MCF 10A (cell line): ENCODE measurements at regions not wholly inside any gene's neighbourhood (a gene's known extent, or its start where the extent isn't known, plus 50 kb on each side); places are given as distances from the start of the nearest gene placed in this dataset.

Experiments used
- BruUV-seq: library from RNA; stranded (reverse); fragments of 400-500 nt; replicated peaks from 2 replicates; lab custom pipeline; 2021; lab: Mats Ljungman, UMichigan
- CTCF ChIA-PET: fragments of 300-600 bp; sonication (Branson Sonifier 250); formaldehyde crosslinking; extraction: SDS; loops from one replicate; lab custom pipeline; 2021; ENCODE audit warnings: antibody characterized with exemption, inconsistent platforms; lab: Yijun Ruan, JAX
- POLR2A ChIA-PET: fragments of 300-600, 350-650 bp; sonication (Branson Sonifier 250); formaldehyde crosslinking; extraction: SDS; loops from one replicate; lab custom pipeline; 2020; ENCODE audit warnings: antibody characterized with exemption, inconsistent platforms; lab: Yijun Ruan, JAX
- DNase-seq: peaks from one replicate; pipeline ENCODE4 v3.0.0-alpha.2; 2018; ENCODE audit not compliant: unreplicated experiment
- H3K27ac Mint-ChIP-seq: one replicate; pipeline ENCODE4 v1.8.0; 2022; ENCODE audit warnings: mild to moderate bottlenecking, low read depth, mixed read lengths; ENCODE audit not compliant: unreplicated experiment
- H3K27me3 Mint-ChIP-seq: one replicate; pipeline ENCODE4 v1.8.0; 2022; ENCODE audit warnings: mixed read lengths; ENCODE audit not compliant: insufficient read depth, unreplicated experiment
- H3K36me3 Mint-ChIP-seq: one replicate; pipeline ENCODE4 v1.8.0; 2022; ENCODE audit warnings: mild to moderate bottlenecking, moderate library complexity, mixed read lengths; ENCODE audit not compliant: insufficient read depth, unreplicated experiment
- H3K4me1 Mint-ChIP-seq: one replicate; pipeline ENCODE4 v1.8.0; 2022; ENCODE audit warnings: mixed read lengths; ENCODE audit not compliant: insufficient read depth, unreplicated experiment
- H3K4me3 Mint-ChIP-seq: one replicate; pipeline ENCODE4 v1.8.0; 2022; ENCODE audit warnings: mild to moderate bottlenecking, moderate library complexity, mixed read lengths; ENCODE audit not compliant: unreplicated experiment
- H3K9me3 Mint-ChIP-seq: one replicate; pipeline ENCODE4 v1.8.0; 2022; ENCODE audit warnings: mixed read lengths; ENCODE audit not compliant: unreplicated experiment
- intact Hi-C: fragments of 100-400 bp; cut with micrococcal nuclease; formaldehyde crosslinking; loops from 2 replicates; pipeline ENCODE4 v1.14.1; 2022
- TF ChIP-seq, protein P1 (sequence below): fragments of 200-600 bp; IDR thresholded peaks from one replicate; pipeline ENCODE4 v1.8.0; 2022; ENCODE audit warnings: antibody characterized with exemption, mild to moderate bottlenecking; ENCODE audit not compliant: unreplicated experiment

DNA sequence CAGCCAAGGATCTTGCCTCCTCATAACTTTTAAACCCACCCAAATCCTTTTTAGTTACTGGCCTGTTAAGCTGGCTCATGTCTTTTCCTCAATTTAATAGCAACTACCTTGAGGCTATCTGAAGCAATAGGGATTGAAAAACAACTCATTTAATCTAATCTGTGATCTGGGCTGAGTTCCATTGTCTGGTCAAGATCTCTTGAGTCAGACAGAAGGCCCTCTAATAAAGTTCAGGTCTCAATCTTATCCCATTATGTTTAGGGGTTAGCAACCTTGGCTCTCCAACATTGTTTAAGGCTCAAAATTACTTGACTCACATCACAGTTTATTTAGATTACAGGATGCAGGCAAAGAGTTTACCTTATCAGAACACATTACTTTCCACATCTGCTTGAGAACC, 436.1 kb downstream of the ANKRD50 start:
- H3K4me3 Mint-ChIP-seq: no peak overlapping the region
- no peak for DNase-seq
- peaks cover 19% of the 10 kb centered on the region for H3K4me1 Mint-ChIP-seq
- intact Hi-C loops: no loop called here
- no peaks in the 10 kb centered on the region for H3K36me3 Mint-ChIP-seq
- no TSS peak for BruUV-seq
- ChIA-PET POLR2A (no interaction called here), CTCF (interaction anchor here (0.5 kb wide), 1 partner anchor 286 kb away, joined by 3 read pairs; no protein-coding TSS in a partner anchor)
- TF ChIP-seq, protein P1, sequence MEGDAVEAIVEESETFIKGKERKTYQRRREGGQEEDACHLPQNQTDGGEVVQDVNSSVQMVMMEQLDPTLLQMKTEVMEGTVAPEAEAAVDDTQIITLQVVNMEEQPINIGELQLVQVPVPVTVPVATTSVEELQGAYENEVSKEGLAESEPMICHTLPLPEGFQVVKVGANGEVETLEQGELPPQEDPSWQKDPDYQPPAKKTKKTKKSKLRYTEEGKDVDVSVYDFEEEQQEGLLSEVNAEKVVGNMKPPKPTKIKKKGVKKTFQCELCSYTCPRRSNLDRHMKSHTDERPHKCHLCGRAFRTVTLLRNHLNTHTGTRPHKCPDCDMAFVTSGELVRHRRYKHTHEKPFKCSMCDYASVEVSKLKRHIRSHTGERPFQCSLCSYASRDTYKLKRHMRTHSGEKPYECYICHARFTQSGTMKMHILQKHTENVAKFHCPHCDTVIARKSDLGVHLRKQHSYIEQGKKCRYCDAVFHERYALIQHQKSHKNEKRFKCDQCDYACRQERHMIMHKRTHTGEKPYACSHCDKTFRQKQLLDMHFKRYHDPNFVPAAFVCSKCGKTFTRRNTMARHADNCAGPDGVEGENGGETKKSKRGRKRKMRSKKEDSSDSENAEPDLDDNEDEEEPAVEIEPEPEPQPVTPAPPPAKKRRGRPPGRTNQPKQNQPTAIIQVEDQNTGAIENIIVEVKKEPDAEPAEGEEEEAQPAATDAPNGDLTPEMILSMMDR: no peak
- no peaks in the 10 kb centered on the region for H3K27me3 Mint-ChIP-seq
- no peak overlapping the region for H3K27ac Mint-ChIP-seq
- H3K9me3 Mint-ChIP-seq: peaks cover 19% of the 10 kb centered on the region

DNA sequence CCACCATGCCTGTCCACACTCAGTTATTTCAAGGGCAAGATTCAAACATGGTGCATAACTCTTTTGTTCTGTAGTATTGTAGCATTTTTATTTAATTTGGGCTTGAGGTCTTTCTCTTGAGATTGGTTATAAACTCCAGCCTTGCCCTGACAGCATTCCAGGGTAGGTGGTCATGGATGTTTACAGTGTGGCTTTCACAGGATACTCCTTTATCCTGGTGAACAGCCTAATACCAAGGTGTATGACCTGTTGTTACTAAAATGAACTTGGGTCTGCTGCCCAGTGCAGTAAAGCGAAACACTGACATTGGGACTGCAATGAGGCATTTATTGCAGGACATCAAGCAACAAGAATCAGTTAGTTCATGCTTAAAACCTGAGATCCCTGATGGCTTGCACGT, 434.8 kb downstream of the ANKRD50 start:
- TF ChIP-seq, protein P1: no peak
- no peak for DNase-seq
- Mint-ChIP-seq H3K36me3 (no peaks in the 10 kb centered on the region), H3K9me3 (peaks cover 10% of the 10 kb centered on the region), H3K4me3 (peak overlapping the region; percentile 21), H3K27me3 (no peaks in the 10 kb centered on the region), H3K4me1 (peaks cover 28% of the 10 kb centered on the region), H3K27ac (peak overlapping the region; percentile 89)
- no TSS peak for BruUV-seq
- POLR2A ChIA-PET: interaction anchor here (0.6 kb wide), 1 partner anchor 223 kb away, joined by 3 read pairs; no protein-coding TSS in a partner anchor
- CTCF ChIA-PET: no interaction called here
- intact Hi-C loops: no loop called here

DNA sequence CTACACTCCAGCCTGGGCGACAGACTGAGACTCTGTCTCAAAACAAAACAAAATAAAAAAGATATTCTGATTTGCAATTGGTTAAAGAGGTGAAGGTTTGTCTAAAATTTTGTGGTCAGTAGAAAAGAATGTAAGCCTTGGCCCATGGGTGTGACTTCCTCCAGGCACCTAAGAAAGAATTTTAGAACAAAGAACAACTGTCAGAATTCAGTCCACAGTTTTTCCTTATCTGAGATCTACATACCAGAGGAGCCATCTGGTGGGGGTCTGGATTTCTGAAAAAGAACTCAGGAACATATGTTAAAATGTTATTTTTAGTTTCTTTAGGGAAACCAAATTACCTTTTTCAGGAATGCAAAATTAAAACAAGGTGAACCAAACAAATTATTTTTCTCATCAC, 434.1 kb downstream of the ANKRD50 start:
- ChIA-PET CTCF (no interaction called here), POLR2A (interaction anchor here (0.6 kb wide), 2 partner anchors 224 to 929 kb away, joined by 3 to 4 read pairs; no protein-coding TSS in a partner anchor)
- peak; percentile 20 for DNase-seq
- Mint-ChIP-seq H3K27me3 (no peaks in the 10 kb centered on the region), H3K4me3 (peak overlapping the region; percentile 28), H3K4me1 (peaks cover 30% of the 10 kb centered on the region), H3K9me3 (peaks cover 9% of the 10 kb centered on the region), H3K27ac (peak overlapping the region; percentile 89), H3K36me3 (no peaks in the 10 kb centered on the region)
- intact Hi-C loops: no loop called here
- TF ChIP-seq, protein P1: no peak
- BruUV-seq: no TSS peak

DNA sequence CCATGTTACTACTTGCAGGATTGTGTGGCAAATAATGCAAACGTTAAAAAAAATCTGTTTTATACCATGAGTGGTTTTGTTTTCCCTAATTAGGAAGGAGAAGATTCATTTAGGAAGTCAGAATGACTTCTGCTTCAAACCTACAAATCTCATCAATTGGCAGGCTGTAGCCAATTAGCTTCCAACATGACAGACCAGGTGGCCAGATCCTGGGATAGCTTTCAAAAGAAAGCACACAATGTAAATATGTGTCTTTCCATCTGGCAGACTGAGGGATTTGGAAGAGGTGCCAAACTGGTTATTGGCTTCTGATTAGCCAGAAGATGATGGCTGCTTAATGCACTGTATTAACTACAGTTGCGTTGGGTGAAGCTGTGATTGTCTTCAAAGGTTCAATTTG, 432.8 kb downstream of the ANKRD50 start:
- Mint-ChIP-seq H3K9me3 (no peaks in the 10 kb centered on the region), H3K4me1 (peaks cover 30% of the 10 kb centered on the region), H3K27ac (no peak overlapping the region), H3K4me3 (no peak overlapping the region), H3K36me3 (no peaks in the 10 kb centered on the region), H3K27me3 (no peaks in the 10 kb centered on the region)
- POLR2A ChIA-PET: no interaction called here
- TF ChIP-seq, protein P1: no peak
- no peak for DNase-seq
- intact Hi-C loops: no loop called here
- BruUV-seq: no TSS peak
- CTCF ChIA-PET: interaction anchor here (0.6 kb wide), 1 partner anchor 26 kb away, joined by 3 read pairs; no protein-coding TSS in a partner anchor
